Panc1 (cell line): ENCODE measurements at regions not wholly inside any gene's neighbourhood (a gene's known extent, or its start where the extent isn't known, plus 50 kb on each side); places are given as distances from the start of the nearest gene placed in this dataset.

ENCODE experiments used
- ATAC-seq: fragments of 200-7000 bp; cut with Tn5 transposase; 2 replicates; pipeline ENCODE4 v1.9.1; 2020; ENCODE audit warnings: mild to moderate bottlenecking, moderate library complexity
- BruUV-seq: library from RNA; stranded (reverse); fragments of 400-500 nt; replicated peaks from 2 replicates; lab custom pipeline; 2021; lab: Mats Ljungman, UMichigan
- CTCF ChIA-PET: fragments of 300-600 bp; sonication (Branson Sonifier 250); formaldehyde crosslinking; loops from one replicate; lab custom pipeline; 2022; ENCODE audit warnings: antibody characterized with exemption; lab: Charles Lee
- POLR2A ChIA-PET: fragments of 300-600 bp; sonication (Branson Sonifier 250); formaldehyde crosslinking; loops from one replicate; lab custom pipeline; 2022; ENCODE audit warnings: antibody characterized with exemption; lab: Charles Lee
- DNase-seq: peaks from one replicate; pipeline ENCODE4 v3.0.0-alpha.2; 2010; ENCODE audit warnings: low read depth, low spot score
- H3K27ac ChIP-seq: 2 replicates; pipeline ENCODE4 v1.5.1; 2011; ENCODE audit warnings: mild to moderate bottlenecking, low read length, inconsistent platforms
- H3K27me3 ChIP-seq: fragments of 200-500 bp; sonication (Bioruptor generic); 2 replicates; pipeline ENCODE4 v1.6.0; 2014; ENCODE audit warnings: low read length, inconsistent platforms; ENCODE audit not compliant: control insufficient read depth, insufficient read depth
- H3K36me3 ChIP-seq: fragments of 200-500 bp; sonication (Bioruptor generic); 2 replicates; pipeline ENCODE4 v1.5.1; 2014; ENCODE audit warnings: inconsistent platforms, mild to moderate bottlenecking, low read length, moderate library complexity; ENCODE audit not compliant: control insufficient read depth, insufficient read depth
- H3K4me1 ChIP-seq: 2 replicates; pipeline ENCODE4 v1.5.1; 2011; ENCODE audit warnings: inconsistent platforms, mild to moderate bottlenecking, low read length, moderate library complexity; ENCODE audit not compliant: control insufficient read depth, insufficient read depth
- H3K4me3 ChIP-seq, 2 experiments: 2 replicates each; pipeline ENCODE4 v1.5.1; 2011 to 2012; ENCODE audit warnings: low read depth in 2 of 2, low read length in 2 of 2, mild to moderate bottlenecking in 2 of 2, inconsistent platforms in 1 of 2, moderate library complexity in 1 of 2
- H3K9me3 ChIP-seq: fragments of 200-500 bp; sonication (Bioruptor generic); 2 replicates; pipeline ENCODE4 v1.5.1; 2014; ENCODE audit warnings: low read depth, mild to moderate bottlenecking, inconsistent platforms, low read length, moderate library complexity; ENCODE audit not compliant: control insufficient read depth, insufficient read depth
- CTCF ChIP-seq: fragments of 450-650 bp; IDR thresholded peaks from 2 replicates; pipeline ENCODE4 v1.5.1; 2017; ENCODE audit warnings: mild to moderate bottlenecking
- POLR2AphosphoS5 ChIP-seq: IDR thresholded peaks from 2 replicates; pipeline ENCODE4 v1.6.1; 2012; ENCODE audit warnings: mild to moderate bottlenecking, low read depth, low read length, moderate library complexity
- REST ChIP-seq, 2 experiments: IDR thresholded peaks; 2 replicates each; pipeline ENCODE4 v1.6.1; 2011 to 2012; ENCODE audit warnings: low read depth in 2 of 2, control low read depth in 1 of 2, low read length in 1 of 2, mild to moderate bottlenecking in 1 of 2, moderate library complexity in 1 of 2; ENCODE audit not compliant: insufficient read depth in 1 of 2
- SIN3A ChIP-seq: IDR thresholded peaks from 2 replicates; pipeline ENCODE4 v1.6.1; 2012; ENCODE audit warnings: low read depth, mild to moderate bottlenecking, low read length, moderate library complexity, borderline replicate concordance; ENCODE audit not compliant: insufficient read depth
- TCF7L2 ChIP-seq: IDR thresholded peaks from 2 replicates; pipeline ENCODE4 v1.6.1; 2011; ENCODE audit warnings: mild to moderate bottlenecking, low read depth, low read length, inconsistent platforms
- in situ Hi-C: cut with HindIII; loops from 2 replicates; pipeline ENCODE4 v1.10.0; 2016; ENCODE audit warnings: low sequenced_read_pairs, low pct_unique_long_range_greater_than_20kb
- intact Hi-C: fragments of 100-400 bp; cut with micrococcal nuclease; formaldehyde crosslinking; loops from one replicate; pipeline ENCODE4 v1.10.0; 2022; ENCODE audit not compliant: unreplicated experiment

DNA sequence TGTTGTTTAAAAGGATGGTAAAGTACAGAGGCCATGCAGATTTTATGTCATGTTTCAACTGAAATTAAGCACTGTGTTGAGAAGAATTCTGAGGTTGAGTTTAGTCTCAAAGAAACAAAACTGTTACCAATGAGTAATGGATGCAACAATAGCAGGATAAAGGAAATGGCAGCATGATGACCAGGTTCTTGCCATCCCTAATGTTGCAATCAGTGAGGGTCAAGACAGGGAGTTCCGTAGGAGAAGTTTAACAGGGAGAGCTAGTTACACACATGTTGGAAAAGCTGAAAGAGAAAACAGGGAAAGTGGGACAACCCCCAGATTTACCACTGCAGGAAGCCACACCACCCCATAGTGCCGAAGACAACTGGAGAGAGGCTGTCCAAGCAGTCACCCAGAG lies 343.8 kb upstream of the EPHA4 start:
- Histone ChIP-seq H3K27ac (no peak overlapping the region), H3K27me3 (no peaks in the 10 kb centered on the region), H3K36me3 (no peaks in the 10 kb centered on the region), H3K4me1 (no peaks in the 10 kb centered on the region), H3K9me3 (no peaks in the 10 kb centered on the region), H3K4me3 (no peak overlapping the region)
- POLR2A ChIA-PET: no interaction called here
- ATAC-seq (no peak), DNase-seq (no peak)
- BruUV-seq: no TSS peak
- intact Hi-C loops (no loop called here), in situ Hi-C loops (no loop called here)
- TF ChIP-seq REST (IDR thresholded peaks at IDR 0.05; ENCODE audit: insufficient read depth in 1 of 2, low read depth in 2 of 2, low read length in 1 of 2) (no peak), POLR2AphosphoS5 (no peak), TCF7L2 (no peak), CTCF (no peak), SIN3A (no peak)
- CTCF ChIA-PET: no interaction called here

DNA sequence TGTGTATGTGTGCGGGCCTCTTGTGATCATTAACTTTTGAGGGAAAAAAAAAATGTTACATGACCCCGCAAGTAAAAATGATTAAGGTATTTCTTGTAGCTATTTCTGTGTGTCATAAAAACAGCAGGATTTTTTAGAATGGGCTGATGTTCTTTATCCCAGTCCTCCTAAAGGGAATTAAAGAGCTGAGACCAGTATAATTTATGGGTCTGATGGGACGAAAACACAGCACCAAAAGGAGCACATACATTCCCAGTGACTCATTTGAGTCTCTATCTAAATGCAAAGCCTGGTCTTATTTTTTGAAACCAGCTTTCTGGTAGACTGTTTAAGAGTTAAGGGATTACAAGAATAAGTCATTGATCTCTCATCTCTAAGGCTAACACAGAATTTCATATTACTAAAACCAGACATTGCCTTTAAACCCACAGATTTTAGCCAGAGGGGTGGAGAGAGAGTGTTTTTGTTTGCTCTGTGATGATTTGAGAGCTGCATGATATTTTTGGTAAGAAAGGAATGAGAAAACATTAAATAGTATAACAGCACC lies 342.3 kb upstream of the EPHA4 start:
- ATAC-seq: no peak
- in situ Hi-C loops: no loop called here
- CTCF ChIA-PET: no interaction called here
- no peaks in the 10 kb centered on the region for H3K27me3 ChIP-seq
- TF ChIP-seq REST (IDR thresholded peaks at IDR 0.05; ENCODE audit: insufficient read depth in 1 of 2, low read depth in 2 of 2, low read length in 1 of 2): no peak
- no peak for TF ChIP-seq CTCF
- no peak for TF ChIP-seq SIN3A
- TF ChIP-seq TCF7L2: no peak
- no peak for TF ChIP-seq POLR2AphosphoS5
- no peak overlapping the region for H3K27ac ChIP-seq
- H3K36me3 ChIP-seq: no peaks in the 10 kb centered on the region
- no TSS peak for BruUV-seq
- no peak for DNase-seq
- POLR2A ChIA-PET: no interaction called here
- H3K9me3 ChIP-seq: no peaks in the 10 kb centered on the region
- intact Hi-C loops: no loop called here
- H3K4me3 ChIP-seq: no peak overlapping the region
- no peaks in the 10 kb centered on the region for H3K4me1 ChIP-seq
